HG02973 (cell line): ENCODE measurements at regions not wholly inside any gene's neighbourhood (a gene's known extent, or its start where the extent isn't known, plus 50 kb on each side); places are given as distances from the start of the nearest gene placed in this dataset.

ENCODE experiments used
- ATAC-seq: cut with Tn5 transposase; IDR thresholded peaks from one replicate; pipeline ENCODE4 v1.9.1; 2021; ENCODE audit warnings: moderate library complexity; ENCODE audit not compliant: unreplicated experiment

DNA sequence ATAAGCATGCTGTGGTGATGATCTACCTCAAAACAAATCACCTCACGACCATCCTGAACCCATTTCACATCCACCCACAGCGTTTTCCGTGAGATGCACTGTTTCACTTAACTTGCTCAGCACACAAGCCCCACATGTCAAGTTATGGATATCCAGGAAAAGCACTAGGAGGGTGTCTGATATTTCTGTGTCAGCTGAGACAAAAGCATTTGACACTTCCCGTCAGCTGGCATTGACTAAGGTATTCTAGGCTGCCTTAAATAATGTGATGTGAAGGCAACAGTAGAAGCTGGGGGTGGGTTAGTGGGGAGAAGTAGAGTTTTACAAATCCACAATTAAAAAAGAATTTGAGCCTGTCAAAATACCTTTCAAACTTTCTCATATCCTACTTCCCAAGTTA, 68.7 kb upstream of the MDFIC start:
- no peak for ATAC-seq

DNA sequence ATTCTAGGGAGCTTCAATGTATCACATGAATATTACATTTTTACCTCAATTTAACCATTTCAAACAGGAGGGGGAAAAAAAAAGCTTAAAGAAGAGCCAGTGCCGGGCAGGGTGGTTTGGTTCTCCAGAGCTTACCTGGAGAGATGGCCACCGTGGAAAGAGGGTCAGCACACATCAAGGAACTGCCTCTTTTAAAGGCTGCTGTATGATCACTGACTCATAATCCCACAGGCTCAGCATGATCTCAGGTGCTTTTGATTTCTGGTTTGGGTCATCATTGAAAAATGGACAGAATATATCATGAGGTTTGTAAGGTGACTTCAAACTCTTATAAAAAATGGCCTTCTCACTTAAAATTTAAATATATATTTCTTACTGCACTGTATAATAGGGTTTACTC, 67.5 kb upstream of the MDFIC start:
- no peak for ATAC-seq

DNA sequence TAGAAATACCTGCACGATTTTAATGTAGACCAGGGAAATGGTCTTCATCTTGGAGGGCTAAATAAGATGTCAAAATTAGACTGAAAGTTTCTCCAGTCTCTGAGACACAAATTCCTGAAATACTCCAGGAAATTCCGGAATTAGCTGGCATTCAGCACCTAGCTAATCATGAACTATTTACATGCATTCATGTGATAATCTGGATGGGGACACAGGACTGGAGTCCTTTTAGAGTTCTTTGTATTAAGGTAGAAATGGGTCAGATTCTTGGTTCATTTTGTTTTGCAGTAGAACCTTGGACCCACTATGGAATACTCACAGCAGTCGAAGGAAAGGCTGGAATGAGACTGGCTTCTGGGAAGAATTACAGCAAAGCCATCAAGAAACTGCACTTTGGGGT, 65.3 kb upstream of the MDFIC start:
- no peak for ATAC-seq

DNA sequence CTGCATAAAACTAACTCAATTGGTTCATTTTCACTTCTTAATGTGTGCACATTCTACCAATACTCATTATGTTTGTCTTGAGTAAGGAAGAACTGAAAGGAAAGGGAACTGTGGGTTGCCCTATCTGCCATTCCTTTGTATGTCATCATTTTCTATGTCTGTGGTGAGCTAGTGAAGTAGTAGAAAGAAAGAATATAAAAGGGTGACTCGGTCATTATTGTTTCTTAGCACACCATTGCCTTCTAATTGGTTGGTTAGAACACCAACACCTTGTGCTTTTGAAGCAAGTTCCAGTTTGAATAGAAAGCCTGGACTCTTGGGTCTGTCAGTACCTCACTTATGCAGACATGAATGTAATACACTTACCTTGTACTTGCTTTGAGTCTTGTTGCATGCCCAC, 64.3 kb upstream of the MDFIC start:
- ATAC-seq = no peak

DNA sequence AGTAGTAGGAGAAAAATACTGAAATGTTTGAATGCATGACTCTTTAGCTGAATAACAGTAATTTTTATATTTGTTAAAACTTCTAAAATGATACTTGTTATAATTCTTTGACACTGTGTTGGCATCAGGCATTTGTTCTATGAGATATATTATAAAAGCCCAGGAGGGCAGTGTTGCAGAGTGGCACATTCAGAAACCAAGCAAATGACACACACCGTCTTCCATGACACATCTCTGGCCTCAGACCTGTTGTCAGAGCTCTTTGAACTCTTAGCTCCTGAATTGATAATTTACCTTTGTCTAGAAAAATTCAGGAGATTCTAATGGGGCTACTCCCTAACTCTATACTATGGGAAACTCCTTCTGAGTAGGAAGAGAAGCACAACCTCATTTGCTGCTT, 62.4 kb upstream of the MDFIC start:
- ATAC-seq = no peak

DNA sequence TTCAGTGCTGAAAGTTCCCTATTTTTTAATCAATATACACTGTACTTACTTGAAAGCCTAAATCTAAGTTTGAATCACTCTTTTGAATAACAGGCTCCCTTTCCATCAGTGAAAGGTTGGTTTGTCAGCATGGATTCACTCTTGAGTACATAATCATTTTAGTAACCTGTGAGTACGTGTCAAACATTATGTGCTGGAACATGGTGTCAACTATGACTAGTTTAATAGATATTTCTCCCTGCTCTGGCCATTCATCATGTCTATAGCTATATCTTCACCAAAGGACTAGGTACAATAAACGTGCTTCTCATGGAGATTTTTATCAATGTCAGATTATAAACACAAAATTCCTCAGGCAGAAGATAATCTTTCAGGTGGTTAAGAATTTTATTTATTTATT, 61.7 kb upstream of the MDFIC start:
- no peak for ATAC-seq

DNA sequence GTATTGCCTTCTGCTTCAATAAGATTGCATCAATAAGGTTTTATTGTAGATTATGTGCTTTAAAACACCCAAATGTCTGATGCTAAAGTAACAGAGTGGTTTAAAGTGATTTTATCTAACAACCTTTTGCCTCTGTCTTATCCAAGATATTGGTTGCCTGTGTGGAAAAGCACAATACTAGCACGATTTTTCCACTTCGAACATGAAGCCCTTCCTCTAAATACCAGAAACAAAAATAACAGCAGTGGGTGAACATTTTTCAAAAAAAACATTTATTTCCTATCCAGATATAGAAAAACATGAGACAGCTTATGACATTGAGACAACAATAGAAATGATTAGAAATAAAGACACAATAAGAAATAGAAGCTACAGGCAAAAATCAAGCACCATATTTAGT, 59.5 kb upstream of the MDFIC start:
- ATAC-seq = no peak

DNA sequence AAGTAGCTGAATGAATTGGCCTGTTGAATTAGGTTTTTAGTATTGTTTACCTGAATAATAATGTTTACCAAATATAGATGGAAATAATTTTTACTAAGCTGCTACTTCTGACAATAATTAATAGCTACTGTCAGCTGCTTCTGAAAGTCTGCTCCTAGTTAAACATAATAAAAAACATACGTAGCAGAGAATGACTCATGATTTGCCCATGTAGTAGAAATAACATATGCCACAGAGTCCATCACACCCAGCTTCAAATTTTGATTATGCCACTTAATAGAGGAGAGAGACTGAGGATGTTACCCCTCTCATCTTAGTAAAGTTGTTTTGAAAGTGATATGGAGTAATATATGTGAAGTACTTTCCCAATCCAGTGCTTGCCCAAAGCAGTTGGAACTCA, 57.6 kb upstream of the MDFIC start:
- no peak for ATAC-seq

DNA sequence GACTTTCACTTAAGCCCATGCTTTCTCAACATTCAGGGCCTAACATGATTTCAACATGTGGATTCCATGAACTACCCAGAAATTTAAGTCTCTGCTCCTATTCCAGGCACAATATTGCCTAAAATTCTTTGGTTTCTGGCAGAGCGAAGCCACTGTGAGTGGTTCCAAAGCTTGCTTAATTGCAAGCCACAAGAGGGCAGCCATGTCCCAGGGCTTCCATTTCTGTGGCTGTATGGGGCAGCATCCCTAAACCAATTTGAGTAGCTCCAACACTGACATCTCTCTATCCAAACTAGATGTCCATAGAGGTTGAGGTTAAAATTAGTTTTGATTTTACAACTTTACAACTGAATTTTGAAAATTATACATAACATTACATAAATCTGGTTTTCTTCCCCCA, 56.3 kb upstream of the MDFIC start:
- peak; percentile 90 for ATAC-seq
